PFSK-1 (cell line): ENCODE measurements at regions not wholly inside any gene's neighbourhood (a gene's known extent, or its start where the extent isn't known, plus 50 kb on each side); places are given as distances from the start of the nearest gene placed in this dataset.

ENCODE experiments used
- FOXP2 ChIP-seq: optimal IDR thresholded peaks from 2 replicates; pipeline ENCODE3; 2011; ENCODE audit warnings: borderline replicate concordance, control low read depth, inconsistent platforms; ENCODE audit not compliant: insufficient read depth; ENCODE audit errors: extremely low read length, extremely low read depth
- POLR2AphosphoS5 ChIP-seq: IDR thresholded peaks from 2 replicates; pipeline ENCODE4 v1.6.1; 2012; ENCODE audit warnings: low read depth, mild to moderate bottlenecking, control low read depth, low read length, moderate library complexity
- SIN3A ChIP-seq: IDR thresholded peaks from 2 replicates; pipeline ENCODE4 v1.6.1; 2012; ENCODE audit warnings: mild to moderate bottlenecking, low read length, moderate library complexity, borderline replicate concordance; ENCODE audit not compliant: insufficient read depth
- TAF1 ChIP-seq: IDR thresholded peaks from 2 replicates; pipeline ENCODE4 v1.6.1; 2012; ENCODE audit warnings: low read length, control low read depth, borderline replicate concordance; ENCODE audit not compliant: insufficient read depth
- TF ChIP-seq, protein P1 (sequence below), 2 experiments: IDR thresholded peaks; 2 replicates each; pipeline versions ENCODE4 v1.6.1 to v1.8.0; 2011 to 2012; ENCODE audit warnings: low read depth in 2 of 2, low read length in 2 of 2, control low read depth in 1 of 2, inconsistent platforms in 1 of 2, mild to moderate bottlenecking in 1 of 2, moderate library complexity in 1 of 2; ENCODE audit not compliant: insufficient read depth in 1 of 2

DNA sequence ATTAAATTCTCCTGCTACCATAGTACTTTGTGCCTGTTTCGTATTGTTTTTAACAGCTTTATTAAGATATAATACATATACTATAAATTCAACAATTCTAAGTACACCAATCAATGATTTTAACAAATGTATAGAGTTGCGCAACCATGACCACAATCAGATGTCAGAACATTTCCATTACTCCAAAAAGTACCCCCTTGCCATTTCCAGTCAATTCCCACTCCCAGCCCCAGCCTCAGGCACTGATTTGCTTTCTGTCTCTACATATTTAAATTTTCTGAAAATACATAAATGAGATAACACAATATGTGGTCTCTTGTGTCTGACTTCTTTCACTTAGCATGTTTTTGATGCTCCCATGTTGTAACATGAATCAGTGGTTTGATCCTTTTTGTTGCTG lies 193.9 kb downstream of the FIGN start:
- no peak for TF ChIP-seq FOXP2
- no peak for TF ChIP-seq POLR2AphosphoS5
- TF ChIP-seq TAF1 = no peak
- TF ChIP-seq, protein P1, sequence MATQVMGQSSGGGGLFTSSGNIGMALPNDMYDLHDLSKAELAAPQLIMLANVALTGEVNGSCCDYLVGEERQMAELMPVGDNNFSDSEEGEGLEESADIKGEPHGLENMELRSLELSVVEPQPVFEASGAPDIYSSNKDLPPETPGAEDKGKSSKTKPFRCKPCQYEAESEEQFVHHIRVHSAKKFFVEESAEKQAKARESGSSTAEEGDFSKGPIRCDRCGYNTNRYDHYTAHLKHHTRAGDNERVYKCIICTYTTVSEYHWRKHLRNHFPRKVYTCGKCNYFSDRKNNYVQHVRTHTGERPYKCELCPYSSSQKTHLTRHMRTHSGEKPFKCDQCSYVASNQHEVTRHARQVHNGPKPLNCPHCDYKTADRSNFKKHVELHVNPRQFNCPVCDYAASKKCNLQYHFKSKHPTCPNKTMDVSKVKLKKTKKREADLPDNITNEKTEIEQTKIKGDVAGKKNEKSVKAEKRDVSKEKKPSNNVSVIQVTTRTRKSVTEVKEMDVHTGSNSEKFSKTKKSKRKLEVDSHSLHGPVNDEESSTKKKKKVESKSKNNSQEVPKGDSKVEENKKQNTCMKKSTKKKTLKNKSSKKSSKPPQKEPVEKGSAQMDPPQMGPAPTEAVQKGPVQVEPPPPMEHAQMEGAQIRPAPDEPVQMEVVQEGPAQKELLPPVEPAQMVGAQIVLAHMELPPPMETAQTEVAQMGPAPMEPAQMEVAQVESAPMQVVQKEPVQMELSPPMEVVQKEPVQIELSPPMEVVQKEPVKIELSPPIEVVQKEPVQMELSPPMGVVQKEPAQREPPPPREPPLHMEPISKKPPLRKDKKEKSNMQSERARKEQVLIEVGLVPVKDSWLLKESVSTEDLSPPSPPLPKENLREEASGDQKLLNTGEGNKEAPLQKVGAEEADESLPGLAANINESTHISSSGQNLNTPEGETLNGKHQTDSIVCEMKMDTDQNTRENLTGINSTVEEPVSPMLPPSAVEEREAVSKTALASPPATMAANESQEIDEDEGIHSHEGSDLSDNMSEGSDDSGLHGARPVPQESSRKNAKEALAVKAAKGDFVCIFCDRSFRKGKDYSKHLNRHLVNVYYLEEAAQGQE (IDR thresholded peaks at IDR 0.05; ENCODE audit: insufficient read depth in 1 of 2, low read depth in 2 of 2, low read length in 2 of 2) = no peak
- no peak for TF ChIP-seq SIN3A

DNA sequence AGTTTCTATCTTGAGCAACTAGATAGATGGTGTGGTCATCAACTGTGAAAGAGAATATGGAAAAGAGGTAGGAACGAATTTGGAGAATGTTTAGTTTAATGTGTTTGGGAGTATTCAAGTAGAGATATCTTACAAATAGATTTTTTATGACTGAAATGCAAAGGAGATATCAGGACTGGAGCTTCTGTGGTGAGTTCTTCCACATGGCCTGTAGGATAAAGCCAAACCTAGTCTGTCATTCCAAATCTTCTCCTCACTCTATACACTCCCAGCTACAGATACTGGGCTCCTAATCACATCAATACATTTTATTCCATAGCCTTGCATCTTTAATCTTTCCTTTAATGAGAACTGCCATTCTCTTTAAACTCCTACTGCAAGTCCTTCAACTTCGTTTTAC lies 194.3 kb downstream of the FIGN start:
- TF ChIP-seq FOXP2 (no peak), POLR2AphosphoS5 (no peak), TAF1 (no peak), SIN3A (no peak)
- TF ChIP-seq, protein P1 (IDR thresholded peaks at IDR 0.05; ENCODE audit: insufficient read depth in 1 of 2, low read depth in 2 of 2, low read length in 2 of 2) = no peak

DNA sequence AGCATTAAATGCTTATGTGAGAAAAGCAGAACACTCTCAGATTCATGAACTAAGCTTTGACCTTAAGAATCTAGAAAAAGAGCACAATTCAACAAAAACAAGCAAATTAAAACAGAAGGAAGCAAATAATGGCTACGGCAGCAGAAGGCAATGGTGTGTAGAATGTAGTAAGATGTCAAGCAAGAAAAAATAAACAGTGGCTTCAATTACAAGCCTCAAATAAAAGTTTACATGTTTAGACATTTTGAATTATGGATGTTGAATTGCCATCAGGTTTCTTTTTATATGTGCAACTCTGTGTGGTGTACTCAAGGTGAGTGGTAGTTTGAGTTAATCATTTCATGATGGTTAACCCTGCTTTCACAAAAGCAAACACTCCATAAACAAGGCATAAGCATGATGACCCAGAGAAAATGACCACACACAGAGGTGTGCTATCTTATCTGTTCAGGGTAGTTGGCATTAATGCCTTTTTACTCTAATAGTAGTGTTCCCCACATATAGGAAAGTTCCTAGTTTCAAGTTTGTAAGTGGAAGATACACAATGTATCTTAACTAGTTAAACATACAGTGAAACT lies 207.1 kb downstream of the FIGN start:
- no peak for TF ChIP-seq FOXP2
- TF ChIP-seq, protein P1 (IDR thresholded peaks at IDR 0.05; ENCODE audit: insufficient read depth in 1 of 2, low read depth in 2 of 2, low read length in 2 of 2) = no peak
- TF ChIP-seq TAF1 = no peak

DNA sequence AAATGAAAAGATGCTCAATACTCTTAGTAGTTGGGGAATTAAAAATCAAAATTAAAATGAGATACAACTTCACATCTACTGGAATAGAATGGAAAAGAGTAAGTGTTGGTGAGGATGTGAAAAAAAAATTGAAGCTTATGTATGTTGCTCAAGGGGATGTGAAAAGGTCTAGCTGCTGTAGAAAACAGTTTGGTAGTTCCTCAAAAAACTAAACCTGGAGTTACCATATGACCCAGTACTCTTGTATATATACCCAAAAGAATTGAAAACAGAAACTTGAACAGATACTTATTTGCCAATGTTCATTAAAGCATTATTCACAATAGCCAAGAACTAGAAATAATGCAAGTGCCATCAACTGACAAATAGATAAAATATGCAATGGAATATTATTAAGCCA lies 208.4 kb downstream of the FIGN start:
- TF ChIP-seq FOXP2 (no peak), TAF1 (no peak), POLR2AphosphoS5 (no peak), SIN3A (no peak)
- TF ChIP-seq, protein P1 (IDR thresholded peaks at IDR 0.05; ENCODE audit: insufficient read depth in 1 of 2, low read depth in 2 of 2, low read length in 2 of 2) = no peak

DNA sequence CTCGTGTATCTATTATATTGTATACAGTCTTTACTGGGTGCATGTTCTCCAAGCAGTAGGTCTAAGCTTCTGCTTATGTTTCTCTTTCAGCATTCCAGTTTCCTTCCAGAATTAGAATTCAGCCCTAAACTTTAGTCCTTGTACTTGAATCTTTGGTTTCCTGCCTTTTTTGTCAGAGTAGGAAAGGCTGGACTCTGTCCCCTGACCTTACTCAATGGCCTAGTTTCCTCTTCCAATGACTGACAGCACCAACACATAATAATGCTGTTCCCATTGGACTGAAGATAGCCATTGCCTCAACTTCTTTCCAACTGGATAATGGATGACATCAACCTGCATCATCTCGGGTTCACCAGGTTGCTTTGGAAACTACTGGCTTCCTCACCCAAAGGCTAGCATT lies 217.0 kb downstream of the FIGN start:
- TF ChIP-seq, protein P1 (IDR thresholded peaks at IDR 0.05; ENCODE audit: insufficient read depth in 1 of 2, low read depth in 2 of 2, low read length in 2 of 2) = no peak
- TF ChIP-seq SIN3A (no peak), FOXP2 (no peak), TAF1 (no peak), POLR2AphosphoS5 (no peak)
